DMS 273 (cell line): ENCODE measurements at regions not wholly inside any gene's neighbourhood (a gene's known extent, or its start where the extent isn't known, plus 50 kb on each side); places are given as distances from the start of the nearest gene placed in this dataset.

Experiments used
- DNase-seq: peaks from one replicate; lab custom pipeline; 2025; ENCODE audit not compliant: unreplicated experiment; lab: John Stamatoyannopoulos, UW

- DNase-seq = peak; percentile 2
These were observed 569.6 kb upstream of the AGTR1 start for GRCh38 chr3:148128136-148128535.

GRCh38 chr3:148131990-148132638, 565.6 kb upstream of the AGTR1 start:
- DNase-seq = no peak

GRCh38 chr3:148136816-148137215, 560.9 kb upstream of the AGTR1 start:
- no peak for DNase-seq

GRCh38 chr3:148146241-148146640, 551.5 kb upstream of the AGTR1 start:
- DNase-seq = no peak

GRCh38 chr3:148146947-148147826, 550.5 kb upstream of the AGTR1 start:
- no peak for DNase-seq

GRCh38 chr3:148147903-148148302, 549.8 kb upstream of the AGTR1 start:
- DNase-seq = no peak

- DNase-seq = no peak
These were observed 548.1 kb upstream of the AGTR1 start for GRCh38 chr3:148149556-148149955.

- no peak for DNase-seq
These were observed 547.6 kb upstream of the AGTR1 start for GRCh38 chr3:148150141-148150540.

- no peak for DNase-seq
These were observed 539.5 kb upstream of the AGTR1 start for GRCh38 chr3:148158210-148158609.

- no peak for DNase-seq
These were observed 535.6 kb upstream of the AGTR1 start for GRCh38 chr3:148162132-148162531.

- no peak for DNase-seq
These were observed 529.4 kb upstream of the AGTR1 start for GRCh38 chr3:148168347-148168746.

GRCh38 chr3:148173851-148174250, 523.9 kb upstream of the AGTR1 start:
- no peak for DNase-seq

- DNase-seq = no peak
These were observed 522.5 kb upstream of the AGTR1 start for GRCh38 chr3:148175214-148175613.

GRCh38 chr3:148178503-148178902, 519.2 kb upstream of the AGTR1 start:
- DNase-seq = no peak

GRCh38 chr3:148184798-148185197, 512.9 kb upstream of the AGTR1 start:
- no peak for DNase-seq

- DNase-seq = no peak
These were observed 510.8 kb upstream of the AGTR1 start for GRCh38 chr3:148186881-148187280.

- no peak for DNase-seq
These were observed 510.4 kb upstream of the AGTR1 start for GRCh38 chr3:148187296-148187695.

- no peak for DNase-seq
These were observed 507.2 kb upstream of the AGTR1 start for GRCh38 chr3:148190441-148190990.

GRCh38 chr3:148191966-148192365, 505.7 kb upstream of the AGTR1 start:
- DNase-seq = no peak

- no peak for DNase-seq
These were observed 500.6 kb upstream of the AGTR1 start for GRCh38 chr3:148197061-148197460.

GRCh38 chr3:148202386-148202785, 495.3 kb upstream of the AGTR1 start:
- DNase-seq = no peak
